HepG2 (cell line): ENCODE measurements at regions not wholly inside any gene's neighbourhood (a gene's known extent, or its start where the extent isn't known, plus 50 kb on each side); places are given as distances from the start of the nearest gene placed in this dataset.

Experiments used
- BRCA1 ChIP-seq: sonication (generic); formaldehyde crosslinking; IDR thresholded peaks from 2 replicates; pipeline ENCODE4 v1.4.0; 2020; ENCODE audit warnings: missing genetic modification reagents
- FLYWCH1 ChIP-seq: sonication (generic); formaldehyde crosslinking; IDR thresholded peaks from 2 replicates; pipeline ENCODE4 v1.8.1; 2023; ENCODE audit warnings: mild to moderate bottlenecking, missing genetic modification reagents
- HMGA1 ChIP-seq: sonication (generic); formaldehyde crosslinking; conservative IDR thresholded peaks from 2 replicates; pipeline ENCODE4 v1.4.0; 2020; ENCODE audit warnings: missing genetic modification reagents
- ISX ChIP-seq: sonication (generic); formaldehyde crosslinking; conservative IDR thresholded peaks from 2 replicates; pipeline ENCODE4 v1.5.0; 2020; ENCODE audit warnings: missing genetic modification reagents
- JARID2 ChIP-seq: sonication (generic); formaldehyde crosslinking; IDR thresholded peaks from 2 replicates; pipeline ENCODE4 v1.8.1; 2023; ENCODE audit warnings: missing genetic modification reagents, inconsistent platforms; ENCODE audit not compliant: insufficient replicate concordance
- JUNB ChIP-seq: sonication (generic); formaldehyde crosslinking; IDR thresholded peaks from 2 replicates; pipeline ENCODE4 v1.8.0; 2022; ENCODE audit warnings: missing genetic modification reagents, mild to moderate bottlenecking, borderline replicate concordance
- KAT7 ChIP-seq: IDR thresholded peaks from 2 replicates; pipeline ENCODE4 v1.6.1; 2018; ENCODE audit warnings: borderline replicate concordance, missing compliant biosample characterization
- KDM3A ChIP-seq: IDR thresholded peaks from 2 replicates; pipeline ENCODE4 v1.6.1; 2018; ENCODE audit warnings: low read depth, missing compliant biosample characterization
- KMT2B ChIP-seq: IDR thresholded peaks from 2 replicates; pipeline ENCODE4 v1.6.1; 2016; ENCODE audit warnings: missing genetic modification reagents, missing compliant biosample characterization
- MAF1 ChIP-seq: sonication (generic); formaldehyde crosslinking; IDR thresholded peaks from 2 replicates; pipeline ENCODE4 v1.5.0; 2020; ENCODE audit warnings: missing genetic modification reagents, borderline replicate concordance
- MED8 ChIP-seq: sonication (generic); formaldehyde crosslinking; IDR thresholded peaks from 2 replicates; pipeline ENCODE4 v1.8.1; 2023; ENCODE audit warnings: mild to moderate bottlenecking, missing genetic modification reagents; ENCODE audit not compliant: insufficient replicate concordance
- NCOA2 ChIP-seq: sonication (generic); formaldehyde crosslinking; IDR thresholded peaks from 2 replicates; pipeline ENCODE4 v1.8.0; 2022; ENCODE audit warnings: inconsistent platforms
- NFIC ChIP-seq: IDR thresholded peaks from 2 replicates; pipeline ENCODE4 v1.6.1; 2012; ENCODE audit warnings: mild to moderate bottlenecking, low read length, inconsistent platforms
- TBX3 ChIP-seq: fragments of 450-650 bp; IDR thresholded peaks from 2 replicates; pipeline ENCODE4 v1.6.1; 2017; ENCODE audit warnings: antibody characterized with exemption, mild to moderate bottlenecking, inconsistent platforms, borderline replicate concordance
- TCF12 ChIP-seq, 2 experiments: fragments of 450-650 bp in 1 of 2; sonication (generic) in 1 of 2; formaldehyde crosslinking in 1 of 2; IDR thresholded peaks; 2 replicates each; pipeline versions ENCODE4 v1.6.1 to v1.8.0; 2017 to 2022; ENCODE audit warnings: antibody characterized with exemption in 1 of 2, mild to moderate bottlenecking in 1 of 2, missing genetic modification reagents in 1 of 2, moderate library complexity in 1 of 2
- ZNF224 ChIP-seq: sonication (generic); formaldehyde crosslinking; IDR thresholded peaks from 2 replicates; pipeline ENCODE4 v1.5.0; 2020; ENCODE audit warnings: mild to moderate bottlenecking, missing genetic modification reagents
- ZNF282 ChIP-seq: fragments of 450-650 bp; IDR thresholded peaks from 2 replicates; pipeline ENCODE4 v1.6.1; 2018; ENCODE audit not compliant: partially characterized antibody
- ZNF598 ChIP-seq: sonication (generic); formaldehyde crosslinking; IDR thresholded peaks from 2 replicates; pipeline ENCODE4 v1.5.1; 2020; ENCODE audit warnings: mild to moderate bottlenecking, missing genetic modification reagents, borderline replicate concordance
- ZZZ3 ChIP-seq: sonication (generic); formaldehyde crosslinking; IDR thresholded peaks from 2 replicates; pipeline ENCODE4 v1.4.0; 2020; ENCODE audit warnings: missing genetic modification reagents, mild to moderate bottlenecking, borderline replicate concordance
- TF ChIP-seq, protein P1 (sequence below): sonication (generic); formaldehyde crosslinking; IDR thresholded peaks from 2 replicates; pipeline ENCODE4 v1.9.0; 2022; ENCODE audit warnings: missing genetic modification reagents, mild to moderate bottlenecking, borderline replicate concordance
- TF ChIP-seq, protein P2 (sequence below): sonication (generic); formaldehyde crosslinking; IDR thresholded peaks from 2 replicates; pipeline ENCODE4 v1.5.0; 2020; ENCODE audit warnings: mild to moderate bottlenecking, missing genetic modification reagents
- TF ChIP-seq, protein P3 (sequence below): sonication (generic); formaldehyde crosslinking; IDR thresholded peaks from 2 replicates; pipeline ENCODE4 v1.8.1; 2022; ENCODE audit warnings: mild to moderate bottlenecking, missing genetic modification reagents
- TF ChIP-seq, protein P4 (sequence below): sonication (generic); formaldehyde crosslinking; IDR thresholded peaks from 2 replicates; pipeline ENCODE4 v1.4.0; 2020; ENCODE audit warnings: missing genetic modification reagents

DNA sequence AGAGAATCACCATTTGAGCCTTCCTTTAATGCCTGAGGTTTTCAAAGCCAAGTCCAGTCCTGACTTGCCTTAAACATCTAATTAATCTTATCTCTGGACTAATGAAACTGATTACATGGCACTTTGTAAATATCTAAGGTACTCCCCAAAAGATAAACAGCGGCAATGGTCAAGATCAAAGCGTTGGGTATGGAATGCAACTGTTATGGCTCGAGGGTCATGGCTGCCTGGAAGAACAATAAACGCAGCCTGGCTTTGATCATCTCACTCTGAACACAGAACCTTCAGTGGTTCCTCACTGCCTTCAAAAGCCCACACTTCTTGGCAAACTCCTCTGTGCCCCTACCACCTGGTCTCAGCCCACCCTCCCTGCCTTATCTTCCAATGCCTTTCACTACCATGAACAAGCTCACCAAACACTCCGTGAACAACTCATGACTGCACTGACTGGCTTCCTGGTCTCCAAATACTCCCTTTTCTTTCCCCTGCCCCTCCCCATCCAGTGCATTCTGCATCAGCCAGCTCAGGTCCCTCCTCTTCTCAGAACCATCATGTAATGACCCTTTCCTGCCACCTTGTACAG, 150.2 kb upstream of the NFE2L3 start (continued):
- TF ChIP-seq ZNF224 = no peak
- TF ChIP-seq, protein P1, sequence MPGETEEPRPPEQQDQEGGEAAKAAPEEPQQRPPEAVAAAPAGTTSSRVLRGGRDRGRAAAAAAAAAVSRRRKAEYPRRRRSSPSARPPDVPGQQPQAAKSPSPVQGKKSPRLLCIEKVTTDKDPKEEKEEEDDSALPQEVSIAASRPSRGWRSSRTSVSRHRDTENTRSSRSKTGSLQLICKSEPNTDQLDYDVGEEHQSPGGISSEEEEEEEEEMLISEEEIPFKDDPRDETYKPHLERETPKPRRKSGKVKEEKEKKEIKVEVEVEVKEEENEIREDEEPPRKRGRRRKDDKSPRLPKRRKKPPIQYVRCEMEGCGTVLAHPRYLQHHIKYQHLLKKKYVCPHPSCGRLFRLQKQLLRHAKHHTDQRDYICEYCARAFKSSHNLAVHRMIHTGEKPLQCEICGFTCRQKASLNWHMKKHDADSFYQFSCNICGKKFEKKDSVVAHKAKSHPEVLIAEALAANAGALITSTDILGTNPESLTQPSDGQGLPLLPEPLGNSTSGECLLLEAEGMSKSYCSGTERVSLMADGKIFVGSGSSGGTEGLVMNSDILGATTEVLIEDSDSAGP (CRISPR knock-in tag) = no peak
- TF ChIP-seq ZNF282 = no peak
- TF ChIP-seq KMT2B (CRISPR knock-in tag) = no peak
- TF ChIP-seq, protein P2, sequence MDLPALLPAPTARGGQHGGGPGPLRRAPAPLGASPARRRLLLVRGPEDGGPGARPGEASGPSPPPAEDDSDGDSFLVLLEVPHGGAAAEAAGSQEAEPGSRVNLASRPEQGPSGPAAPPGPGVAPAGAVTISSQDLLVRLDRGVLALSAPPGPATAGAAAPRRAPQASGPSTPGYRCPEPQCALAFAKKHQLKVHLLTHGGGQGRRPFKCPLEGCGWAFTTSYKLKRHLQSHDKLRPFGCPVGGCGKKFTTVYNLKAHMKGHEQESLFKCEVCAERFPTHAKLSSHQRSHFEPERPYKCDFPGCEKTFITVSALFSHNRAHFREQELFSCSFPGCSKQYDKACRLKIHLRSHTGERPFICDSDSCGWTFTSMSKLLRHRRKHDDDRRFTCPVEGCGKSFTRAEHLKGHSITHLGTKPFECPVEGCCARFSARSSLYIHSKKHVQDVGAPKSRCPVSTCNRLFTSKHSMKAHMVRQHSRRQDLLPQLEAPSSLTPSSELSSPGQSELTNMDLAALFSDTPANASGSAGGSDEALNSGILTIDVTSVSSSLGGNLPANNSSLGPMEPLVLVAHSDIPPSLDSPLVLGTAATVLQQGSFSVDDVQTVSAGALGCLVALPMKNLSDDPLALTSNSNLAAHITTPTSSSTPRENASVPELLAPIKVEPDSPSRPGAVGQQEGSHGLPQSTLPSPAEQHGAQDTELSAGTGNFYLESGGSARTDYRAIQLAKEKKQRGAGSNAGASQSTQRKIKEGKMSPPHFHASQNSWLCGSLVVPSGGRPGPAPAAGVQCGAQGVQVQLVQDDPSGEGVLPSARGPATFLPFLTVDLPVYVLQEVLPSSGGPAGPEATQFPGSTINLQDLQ (CRISPR knock-in tag) = no peak
- no peak for TF ChIP-seq MAF1
- no peak for TF ChIP-seq ZZZ3 (CRISPR knock-in tag)
- no peak for TF ChIP-seq FLYWCH1 (CRISPR knock-in tag)
- no peak for TF ChIP-seq KAT7 (CRISPR knock-in tag)
- no peak for TF ChIP-seq BRCA1 (CRISPR knock-in tag)
- TF ChIP-seq JARID2 (CRISPR knock-in tag) = no peak
- TF ChIP-seq, protein P3, sequence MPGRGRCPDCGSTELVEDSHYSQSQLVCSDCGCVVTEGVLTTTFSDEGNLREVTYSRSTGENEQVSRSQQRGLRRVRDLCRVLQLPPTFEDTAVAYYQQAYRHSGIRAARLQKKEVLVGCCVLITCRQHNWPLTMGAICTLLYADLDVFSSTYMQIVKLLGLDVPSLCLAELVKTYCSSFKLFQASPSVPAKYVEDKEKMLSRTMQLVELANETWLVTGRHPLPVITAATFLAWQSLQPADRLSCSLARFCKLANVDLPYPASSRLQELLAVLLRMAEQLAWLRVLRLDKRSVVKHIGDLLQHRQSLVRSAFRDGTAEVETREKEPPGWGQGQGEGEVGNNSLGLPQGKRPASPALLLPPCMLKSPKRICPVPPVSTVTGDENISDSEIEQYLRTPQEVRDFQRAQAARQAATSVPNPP (CRISPR knock-in tag) = no peak
- no peak for TF ChIP-seq ISX
- TF ChIP-seq, protein P4, sequence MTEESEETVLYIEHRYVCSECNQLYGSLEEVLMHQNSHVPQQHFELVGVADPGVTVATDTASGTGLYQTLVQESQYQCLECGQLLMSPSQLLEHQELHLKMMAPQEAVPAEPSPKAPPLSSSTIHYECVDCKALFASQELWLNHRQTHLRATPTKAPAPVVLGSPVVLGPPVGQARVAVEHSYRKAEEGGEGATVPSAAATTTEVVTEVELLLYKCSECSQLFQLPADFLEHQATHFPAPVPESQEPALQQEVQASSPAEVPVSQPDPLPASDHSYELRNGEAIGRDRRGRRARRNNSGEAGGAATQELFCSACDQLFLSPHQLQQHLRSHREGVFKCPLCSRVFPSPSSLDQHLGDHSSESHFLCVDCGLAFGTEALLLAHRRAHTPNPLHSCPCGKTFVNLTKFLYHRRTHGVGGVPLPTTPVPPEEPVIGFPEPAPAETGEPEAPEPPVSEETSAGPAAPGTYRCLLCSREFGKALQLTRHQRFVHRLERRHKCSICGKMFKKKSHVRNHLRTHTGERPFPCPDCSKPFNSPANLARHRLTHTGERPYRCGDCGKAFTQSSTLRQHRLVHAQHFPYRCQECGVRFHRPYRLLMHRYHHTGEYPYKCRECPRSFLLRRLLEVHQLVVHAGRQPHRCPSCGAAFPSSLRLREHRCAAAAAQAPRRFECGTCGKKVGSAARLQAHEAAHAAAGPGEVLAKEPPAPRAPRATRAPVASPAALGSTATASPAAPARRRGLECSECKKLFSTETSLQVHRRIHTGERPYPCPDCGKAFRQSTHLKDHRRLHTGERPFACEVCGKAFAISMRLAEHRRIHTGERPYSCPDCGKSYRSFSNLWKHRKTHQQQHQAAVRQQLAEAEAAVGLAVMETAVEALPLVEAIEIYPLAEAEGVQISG (CRISPR knock-in tag) = no peak
- no peak for TF ChIP-seq JUNB (CRISPR knock-in tag)
- peak; percentile 51; the same call in 1 of the 2 replicates for TF ChIP-seq NFIC
- TF ChIP-seq MED8 = no peak
- no peak for TF ChIP-seq TCF12 (IDR thresholded peaks at IDR 0.05)
- 0 out of 2 replicates have a peak, but pooled peaks have one; percentile 37 for TF ChIP-seq TCF12 (CRISPR knock-in tag; IDR thresholded peaks at IDR 0.05)
- no peak for TF ChIP-seq ZNF598 (CRISPR knock-in tag)
- TF ChIP-seq TBX3 = peak; percentile 86
- TF ChIP-seq NCOA2 (CRISPR knock-in tag) = peak; percentile 88
- TF ChIP-seq HMGA1 (CRISPR knock-in tag) = no peak
- TF ChIP-seq KDM3A (CRISPR knock-in tag) = no peak
